ENCODE measurements at regions not wholly inside any gene's neighbourhood (a gene's known extent, or its start where the extent isn't known, plus 50 kb on each side); places are given as distances from the start of the nearest gene placed in this dataset.

DNA sequence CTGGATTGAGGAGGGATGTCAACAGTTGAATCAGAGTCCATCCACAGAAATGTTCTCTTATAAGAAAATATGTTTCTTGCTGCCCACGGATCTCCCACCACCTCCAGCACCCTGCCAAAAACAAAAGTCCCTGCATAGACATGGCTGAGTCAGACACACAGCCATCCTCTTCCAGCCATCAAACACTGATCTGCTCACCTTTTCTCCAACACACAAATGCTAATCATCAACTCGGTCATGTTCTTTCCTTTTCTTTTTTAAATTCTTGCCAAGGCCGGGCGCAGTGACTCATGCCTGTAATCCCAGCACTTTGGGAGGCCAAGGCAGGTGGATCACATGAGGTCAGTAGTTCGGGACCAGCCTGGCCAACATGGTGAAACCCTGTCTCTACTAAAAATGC lies 110.7 kb upstream of the IL12A start:
- no peak overlapping the region for H3K9ac ChIP-seq (ENCODE audit: low read length)
- H3K27me3 ChIP-seq (ENCODE audit: low read length) = no peaks in the 10 kb centered on the region
- no peak overlapping the region for H3K4me2 ChIP-seq (ENCODE audit: low read depth, low read length, poor library complexity, severe bottlenecking)
- H3K79me2 ChIP-seq (ENCODE audit: insufficient read depth, low read length) = no peaks in the 10 kb centered on the region
- H3K9me2 ChIP-seq (replicated peaks; ENCODE audit: insufficient read depth, low read length) = no peaks in the 10 kb centered on the region
- no peaks in the 10 kb centered on the region for H4K20me1 ChIP-seq (ENCODE audit: low read depth, low read length)
- TF ChIP-seq CTCF (IDR thresholded peaks at IDR 0.05; ENCODE audit: insufficient read depth, low read length, poor library complexity, severe bottlenecking) = no peak
- TF ChIP-seq EZH2phosphoT487 (conservative IDR thresholded peaks at IDR 0.05; ENCODE audit: low read length) = no peak
- no peaks in the 10 kb centered on the region for H3F3A ChIP-seq (ENCODE audit: insufficient read depth)
- H3K9me3 ChIP-seq (ENCODE audit: insufficient read depth, low read length) = no peaks in the 10 kb centered on the region
- H3K27ac ChIP-seq (ENCODE audit: low read depth, low read length) = no peak overlapping the region
- no peaks in the 10 kb centered on the region for H3K36me3 ChIP-seq (ENCODE audit: low read length)
- H2AFZ ChIP-seq (ENCODE audit: low read depth, low read length, severe bottlenecking) = no peak overlapping the region
- H3K4me3 ChIP-seq (ENCODE audit: insufficient read depth, low read length, poor library complexity, severe bottlenecking) = no peak overlapping the region

GRCh38 chr3:159879146-159879545 lies 109.5 kb upstream of the IL12A start:
- no peaks in the 10 kb centered on the region for H4K20me1 ChIP-seq (ENCODE audit: low read depth, low read length)
- no peak overlapping the region for H2AFZ ChIP-seq (ENCODE audit: low read depth, low read length, severe bottlenecking)
- TF ChIP-seq CTCF (IDR thresholded peaks at IDR 0.05; ENCODE audit: insufficient read depth, low read length, poor library complexity, severe bottlenecking) (no peak), EZH2phosphoT487 (conservative IDR thresholded peaks at IDR 0.05; ENCODE audit: low read length) (no peak)
- H3K27me3 ChIP-seq (ENCODE audit: low read length) = no peaks in the 10 kb centered on the region
- H3K79me2 ChIP-seq (ENCODE audit: insufficient read depth, low read length) = no peaks in the 10 kb centered on the region
- H3K9me2 ChIP-seq (replicated peaks; ENCODE audit: insufficient read depth, low read length) = no peaks in the 10 kb centered on the region
- H3K36me3 ChIP-seq (ENCODE audit: low read length) = no peaks in the 10 kb centered on the region
- no peaks in the 10 kb centered on the region for H3K9me3 ChIP-seq (ENCODE audit: insufficient read depth, low read length)
- H3K4me2 ChIP-seq (ENCODE audit: low read depth, low read length, poor library complexity, severe bottlenecking) = no peak overlapping the region
- no peak overlapping the region for H3K27ac ChIP-seq (ENCODE audit: low read depth, low read length)
- no peak overlapping the region for H3K9ac ChIP-seq (ENCODE audit: low read length)
- no peak overlapping the region for H3K4me3 ChIP-seq (ENCODE audit: insufficient read depth, low read length, poor library complexity, severe bottlenecking)
- no peaks in the 10 kb centered on the region for H3F3A ChIP-seq (ENCODE audit: insufficient read depth)

GRCh38 chr3:159879598-159879997 lies 109.0 kb upstream of the IL12A start:
- Histone ChIP-seq H3F3A (ENCODE audit: insufficient read depth) (no peaks in the 10 kb centered on the region), H3K27me3 (ENCODE audit: low read length) (no peaks in the 10 kb centered on the region), H3K27ac (ENCODE audit: low read depth, low read length) (no peak overlapping the region), H4K20me1 (ENCODE audit: low read depth, low read length) (no peaks in the 10 kb centered on the region), H3K4me2 (ENCODE audit: low read depth, low read length, poor library complexity, severe bottlenecking) (no peak overlapping the region), H3K9me2 (replicated peaks; ENCODE audit: insufficient read depth, low read length) (no peaks in the 10 kb centered on the region), H3K9ac (ENCODE audit: low read length) (no peak overlapping the region), H3K4me3 (ENCODE audit: insufficient read depth, low read length, poor library complexity, severe bottlenecking) (no peak overlapping the region), H3K36me3 (ENCODE audit: low read length) (no peaks in the 10 kb centered on the region), H3K79me2 (ENCODE audit: insufficient read depth, low read length) (no peaks in the 10 kb centered on the region), H2AFZ (ENCODE audit: low read depth, low read length, severe bottlenecking) (no peak overlapping the region), H3K9me3 (ENCODE audit: insufficient read depth, low read length) (no peaks in the 10 kb centered on the region)
- TF ChIP-seq CTCF (IDR thresholded peaks at IDR 0.05; ENCODE audit: insufficient read depth, low read length, poor library complexity, severe bottlenecking) (no peak), EZH2phosphoT487 (conservative IDR thresholded peaks at IDR 0.05; ENCODE audit: low read length) (no peak)

- no peaks in the 10 kb centered on the region for H3K79me2 ChIP-seq (ENCODE audit: insufficient read depth, low read length)
- no peak overlapping the region for H3K27ac ChIP-seq (ENCODE audit: low read depth, low read length)
- no peak overlapping the region for H2AFZ ChIP-seq (ENCODE audit: low read depth, low read length, severe bottlenecking)
- no peaks in the 10 kb centered on the region for H3F3A ChIP-seq (ENCODE audit: insufficient read depth)
- no peak for TF ChIP-seq CTCF (IDR thresholded peaks at IDR 0.05; ENCODE audit: insufficient read depth, low read length, poor library complexity, severe bottlenecking)
- no peak for TF ChIP-seq EZH2phosphoT487 (conservative IDR thresholded peaks at IDR 0.05; ENCODE audit: low read length)
- no peaks in the 10 kb centered on the region for H3K9me2 ChIP-seq (replicated peaks; ENCODE audit: insufficient read depth, low read length)
- no peak overlapping the region for H3K9ac ChIP-seq (ENCODE audit: low read length)
- H3K4me3 ChIP-seq (ENCODE audit: insufficient read depth, low read length, poor library complexity, severe bottlenecking) = no peak overlapping the region
- H3K36me3 ChIP-seq (ENCODE audit: low read length) = no peaks in the 10 kb centered on the region
- H3K4me2 ChIP-seq (ENCODE audit: low read depth, low read length, poor library complexity, severe bottlenecking) = no peak overlapping the region
- H3K9me3 ChIP-seq (ENCODE audit: insufficient read depth, low read length) = no peaks in the 10 kb centered on the region
- no peaks in the 10 kb centered on the region for H4K20me1 ChIP-seq (ENCODE audit: low read depth, low read length)
- H3K27me3 ChIP-seq (ENCODE audit: low read length) = no peaks in the 10 kb centered on the region
Observed at GRCh38 chr3:159881208-159881607, 107.4 kb upstream of the IL12A start.

Measured in SU-DHL-6 (cell line).